ENCODE measurements at regions not wholly inside any gene's neighbourhood (a gene's known extent, or its start where the extent isn't known, plus 50 kb on each side); places are given as distances from the start of the nearest gene placed in this dataset.

DNA sequence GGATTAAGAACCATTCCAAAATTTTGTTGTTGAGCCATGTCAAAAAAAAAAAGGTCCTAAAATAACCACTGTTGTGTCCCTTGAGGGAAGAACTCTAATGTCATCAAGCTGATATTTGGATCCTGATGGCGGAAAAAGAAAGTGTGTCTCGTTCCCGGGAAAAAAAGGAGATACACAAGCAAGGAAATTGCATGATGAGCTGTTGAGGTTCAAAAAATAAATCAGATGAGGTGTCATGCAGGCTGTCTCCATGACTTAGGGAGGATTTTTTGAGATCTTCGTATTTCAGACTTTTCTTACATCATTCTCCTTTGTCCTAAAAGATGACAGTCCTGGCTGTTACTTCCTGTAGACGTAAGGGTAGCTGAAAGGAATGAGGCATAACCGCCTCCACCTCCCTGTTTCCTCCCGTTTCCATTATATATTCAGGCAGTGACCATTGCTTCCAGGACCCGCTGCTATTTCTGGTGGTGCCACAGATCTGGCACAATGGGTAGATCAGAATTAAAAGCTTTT is 117.3 kb upstream of the TNFAIP3 start:
- TF ChIP-seq, protein P1, sequence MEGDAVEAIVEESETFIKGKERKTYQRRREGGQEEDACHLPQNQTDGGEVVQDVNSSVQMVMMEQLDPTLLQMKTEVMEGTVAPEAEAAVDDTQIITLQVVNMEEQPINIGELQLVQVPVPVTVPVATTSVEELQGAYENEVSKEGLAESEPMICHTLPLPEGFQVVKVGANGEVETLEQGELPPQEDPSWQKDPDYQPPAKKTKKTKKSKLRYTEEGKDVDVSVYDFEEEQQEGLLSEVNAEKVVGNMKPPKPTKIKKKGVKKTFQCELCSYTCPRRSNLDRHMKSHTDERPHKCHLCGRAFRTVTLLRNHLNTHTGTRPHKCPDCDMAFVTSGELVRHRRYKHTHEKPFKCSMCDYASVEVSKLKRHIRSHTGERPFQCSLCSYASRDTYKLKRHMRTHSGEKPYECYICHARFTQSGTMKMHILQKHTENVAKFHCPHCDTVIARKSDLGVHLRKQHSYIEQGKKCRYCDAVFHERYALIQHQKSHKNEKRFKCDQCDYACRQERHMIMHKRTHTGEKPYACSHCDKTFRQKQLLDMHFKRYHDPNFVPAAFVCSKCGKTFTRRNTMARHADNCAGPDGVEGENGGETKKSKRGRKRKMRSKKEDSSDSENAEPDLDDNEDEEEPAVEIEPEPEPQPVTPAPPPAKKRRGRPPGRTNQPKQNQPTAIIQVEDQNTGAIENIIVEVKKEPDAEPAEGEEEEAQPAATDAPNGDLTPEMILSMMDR (IDR thresholded peaks at IDR 0.05): no peak
- no peak for TF ChIP-seq POLR2AphosphoS5 (IDR thresholded peaks at IDR 0.05)
- TF ChIP-seq POLR2A (IDR thresholded peaks at IDR 0.05): no peak
